Lower leg skin (tissue), 4 donors: ENCODE measurements at regions not wholly inside any gene's neighbourhood (a gene's known extent, or its start where the extent isn't known, plus 50 kb on each side); places are given as distances from the start of the nearest gene placed in this dataset.

Experiments
- DNase-seq, 2 donors: peaks; one replicate each; pipeline ENCODE4 v3.0.0-alpha.2; 2019; ENCODE audit warnings: low spot score in 2 of 2
- H3K4me3 ChIP-seq: fragments of 200-600 bp; sonication (generic); 2 replicates; pipeline ENCODE4 v1.5.1; 2017; ENCODE audit warnings: mild to moderate bottlenecking, low read depth; ENCODE audit not compliant: poor library complexity, severe bottlenecking
- POLR2A ChIP-seq, 2 donors: fragments of 450-650 bp; IDR thresholded peaks; one replicate each; pipeline ENCODE4 v1.6.1; 2016 to 2017; ENCODE audit warnings: antibody characterized with exemption in 2 of 2, mild to moderate bottlenecking in 1 of 2, moderate library complexity in 1 of 2
- WGBS, 2 donors: methylation state at CpG; one replicate each; pipeline ENCODE4 v1.1.5; 2018; 5-methylcytosine and 5-hydroxymethylcytosine counted together
- intact Hi-C: fragments of 100-400 bp; cut with DNase I; formaldehyde crosslinking; loops from one replicate; pipeline ENCODE4 v1.15.0; 2023; ENCODE audit warnings: low total_unique reads
- TF ChIP-seq, protein P1 (sequence below), 3 donors: fragments of 450-650 bp; IDR thresholded peaks; one replicate each; pipeline ENCODE4 v1.5.1; 2016; ENCODE audit warnings: antibody characterized with exemption in 3 of 3, mild to moderate bottlenecking in 3 of 3, moderate library complexity in 2 of 3

DNA sequence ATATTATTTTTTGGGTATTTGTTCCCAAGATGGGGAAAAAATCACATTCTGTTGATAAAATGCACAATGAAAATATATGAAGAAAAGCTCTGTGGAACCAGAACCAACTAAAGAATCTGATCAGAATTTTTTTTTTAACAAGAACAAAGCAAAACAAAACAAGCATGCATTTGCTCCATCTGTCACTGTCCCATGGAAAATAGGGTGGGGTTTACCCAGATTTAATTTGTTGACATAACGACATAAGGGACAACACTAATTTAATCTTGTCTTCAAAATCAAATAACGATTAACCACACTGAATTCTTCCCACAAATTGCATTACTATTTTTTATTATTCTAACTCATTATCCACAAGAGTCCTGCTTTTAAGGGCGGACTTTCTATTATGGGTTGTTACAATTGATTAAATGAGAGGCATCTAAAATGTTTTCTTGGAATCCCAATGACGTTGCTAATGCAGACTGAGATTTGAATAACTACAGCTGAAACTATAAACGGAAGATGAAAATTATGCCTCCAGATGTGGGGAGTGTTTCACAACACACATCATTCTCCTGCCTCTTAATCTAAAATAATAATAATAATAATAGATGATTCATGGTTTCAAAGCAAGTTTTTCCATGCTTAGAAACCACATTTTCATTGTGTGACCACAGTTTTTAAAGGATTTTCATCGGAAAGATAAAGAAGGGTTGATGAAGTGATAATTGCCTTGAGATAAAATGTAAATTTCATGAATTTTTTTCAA is 307.0 kb upstream of the CPEB2 start:
- no peak for TF ChIP-seq POLR2A (IDR thresholded peaks at IDR 0.05)
- 45% methylated on average over 6 of the region's 6 CpGs for WGBS, 2 donors
- no peak for DNase-seq
- intact Hi-C loops: no loop called here
- H3K4me3 ChIP-seq: no peak overlapping the region

DNA sequence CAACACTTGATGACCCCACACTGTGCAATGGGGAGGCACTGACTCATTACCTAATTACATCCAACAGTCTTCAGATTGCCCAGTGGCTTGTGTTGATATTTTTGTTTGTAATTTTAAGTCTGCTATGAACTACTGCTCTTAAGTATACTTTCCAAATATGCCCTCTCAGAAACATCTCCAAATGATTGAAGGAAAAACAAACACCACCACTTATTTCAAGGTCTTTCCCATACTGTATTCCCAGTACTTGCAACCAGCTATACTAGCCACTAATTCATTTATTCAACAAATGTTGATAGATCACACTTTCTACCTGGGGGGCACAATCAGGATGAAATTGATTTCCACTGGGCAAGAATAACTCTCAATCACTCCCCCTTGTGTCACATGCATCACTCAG is 302.2 kb upstream of the CPEB2 start:
- TF ChIP-seq, protein P1, sequence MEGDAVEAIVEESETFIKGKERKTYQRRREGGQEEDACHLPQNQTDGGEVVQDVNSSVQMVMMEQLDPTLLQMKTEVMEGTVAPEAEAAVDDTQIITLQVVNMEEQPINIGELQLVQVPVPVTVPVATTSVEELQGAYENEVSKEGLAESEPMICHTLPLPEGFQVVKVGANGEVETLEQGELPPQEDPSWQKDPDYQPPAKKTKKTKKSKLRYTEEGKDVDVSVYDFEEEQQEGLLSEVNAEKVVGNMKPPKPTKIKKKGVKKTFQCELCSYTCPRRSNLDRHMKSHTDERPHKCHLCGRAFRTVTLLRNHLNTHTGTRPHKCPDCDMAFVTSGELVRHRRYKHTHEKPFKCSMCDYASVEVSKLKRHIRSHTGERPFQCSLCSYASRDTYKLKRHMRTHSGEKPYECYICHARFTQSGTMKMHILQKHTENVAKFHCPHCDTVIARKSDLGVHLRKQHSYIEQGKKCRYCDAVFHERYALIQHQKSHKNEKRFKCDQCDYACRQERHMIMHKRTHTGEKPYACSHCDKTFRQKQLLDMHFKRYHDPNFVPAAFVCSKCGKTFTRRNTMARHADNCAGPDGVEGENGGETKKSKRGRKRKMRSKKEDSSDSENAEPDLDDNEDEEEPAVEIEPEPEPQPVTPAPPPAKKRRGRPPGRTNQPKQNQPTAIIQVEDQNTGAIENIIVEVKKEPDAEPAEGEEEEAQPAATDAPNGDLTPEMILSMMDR (IDR thresholded peaks at IDR 0.05): no peak
- no peak for TF ChIP-seq POLR2A (IDR thresholded peaks at IDR 0.05)
- DNase-seq: no peak
- no peak overlapping the region for H3K4me3 ChIP-seq
- intact Hi-C loops: no loop called here

DNA sequence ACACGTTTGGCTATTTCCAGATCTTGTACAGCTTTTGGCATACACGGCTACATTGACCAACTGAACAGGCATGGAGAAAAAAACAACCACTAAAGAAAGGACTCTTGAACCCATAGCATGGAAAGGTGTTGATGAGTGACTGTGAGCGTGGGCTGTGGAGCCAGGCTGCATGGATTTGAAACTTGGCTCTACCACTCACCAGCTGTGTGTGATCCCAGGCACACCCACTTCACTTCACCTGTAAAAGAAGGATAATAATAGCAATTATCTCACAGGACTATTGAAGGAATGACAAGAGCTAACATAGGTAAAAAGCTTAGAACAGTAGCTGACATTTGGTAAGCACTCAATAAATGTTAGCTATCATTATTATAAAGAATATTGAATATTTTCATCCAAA is 301.7 kb upstream of the CPEB2 start:
- intact Hi-C loops: no loop called here
- TF ChIP-seq, protein P1 (IDR thresholded peaks at IDR 0.05): no peak
- no peak for TF ChIP-seq POLR2A (IDR thresholded peaks at IDR 0.05)
- no peak overlapping the region for H3K4me3 ChIP-seq
- DNase-seq: no peak
- 68 to 76% methylated on average over 3 of the region's 3 CpGs for WGBS, 2 donors

DNA sequence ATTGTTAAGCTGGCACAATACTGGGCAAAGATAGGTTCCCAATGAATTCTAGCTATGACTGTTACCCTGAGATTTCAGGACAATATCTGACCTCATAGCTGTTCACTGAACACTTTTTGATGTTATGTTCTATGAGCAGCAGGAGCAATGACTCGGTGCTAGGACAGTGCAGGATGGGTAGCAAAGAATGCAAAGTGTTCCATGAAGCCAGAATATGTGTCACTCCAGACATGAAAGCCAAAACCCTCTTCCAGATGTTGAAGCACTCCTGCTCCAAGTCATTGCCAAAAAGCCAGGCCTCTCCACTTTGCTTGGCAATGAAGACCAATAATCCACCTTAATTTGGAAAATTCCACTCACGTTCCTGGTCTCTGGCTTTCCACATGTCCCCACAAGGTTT is 300.9 kb upstream of the CPEB2 start:
- TF ChIP-seq, protein P1 (IDR thresholded peaks at IDR 0.05): no peak
- no peak for TF ChIP-seq POLR2A (IDR thresholded peaks at IDR 0.05)
- H3K4me3 ChIP-seq: no peak overlapping the region
- intact Hi-C loops: no loop called here
- no peak for DNase-seq
- 23 to 27% methylated on average over 2 of the region's 2 CpGs for WGBS, 2 donors

DNA sequence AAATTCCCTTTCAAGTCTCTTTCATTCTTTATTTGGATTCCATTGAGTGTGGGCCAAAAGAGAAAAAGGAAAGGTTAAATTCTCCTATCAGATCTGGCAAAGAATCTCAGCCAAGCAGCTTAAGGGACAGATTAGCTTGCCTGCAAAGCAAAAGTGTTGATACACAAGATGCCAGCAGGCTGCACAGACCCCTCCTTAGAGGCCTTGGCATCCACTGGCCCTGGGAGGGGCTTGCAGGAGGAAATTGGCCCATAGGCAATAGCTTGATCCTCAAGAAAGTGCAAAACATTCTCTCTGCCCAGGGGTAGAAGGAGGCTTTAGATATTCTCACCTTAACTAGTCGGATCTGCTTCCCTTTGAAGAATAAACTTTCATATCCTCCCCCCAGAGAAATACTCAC is 300.4 kb upstream of the CPEB2 start:
- WGBS, 2 donors: 24 to 56% methylated on average over 1 of the region's 1 CpG
- no peak overlapping the region for H3K4me3 ChIP-seq
- intact Hi-C loops: no loop called here
- TF ChIP-seq POLR2A (IDR thresholded peaks at IDR 0.05): no peak
- TF ChIP-seq, protein P1 (IDR thresholded peaks at IDR 0.05): no peak
- no peak for DNase-seq

DNA sequence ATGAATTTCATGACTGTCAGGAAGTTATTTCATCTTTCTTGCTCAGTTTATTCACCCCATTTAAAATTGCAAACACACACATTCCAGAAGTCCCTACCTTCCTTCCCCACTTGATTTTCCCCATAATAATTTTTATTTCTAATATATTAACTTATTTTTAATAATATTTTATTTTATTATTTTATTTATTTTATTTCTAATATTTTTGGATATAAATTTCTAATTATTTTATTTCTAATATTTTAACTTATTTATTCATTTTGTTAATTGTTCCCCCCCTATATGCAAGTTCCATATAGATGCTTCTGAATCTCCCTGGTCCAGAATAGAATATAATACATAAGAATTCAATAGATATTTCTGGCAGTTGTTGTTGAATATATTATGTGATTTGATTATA is 293.7 kb upstream of the CPEB2 start:
- TF ChIP-seq, protein P1 (IDR thresholded peaks at IDR 0.05): no peak
- TF ChIP-seq POLR2A (IDR thresholded peaks at IDR 0.05): no peak
- DNase-seq: no peak
- H3K4me3 ChIP-seq: no peak overlapping the region
- intact Hi-C loops: no loop called here
